Mesendoderm (in vitro differentiated cells): ENCODE measurements at regions not wholly inside any gene's neighbourhood (a gene's known extent, or its start where the extent isn't known, plus 50 kb on each side); places are given as distances from the start of the nearest gene placed in this dataset.

ENCODE experiments used
- DNase-seq: peaks from one replicate; pipeline ENCODE4 v3.0.0; 2013
- H2AK5ac ChIP-seq: 2 replicates; pipeline ENCODE4 v1.6.1; 2013; ENCODE audit warnings: low read length, inconsistent platforms
- H2BK120ac ChIP-seq: 2 replicates; pipeline ENCODE4 v1.6.1; 2013; ENCODE audit warnings: low read depth, mild to moderate bottlenecking, low read length, moderate library complexity, mixed read lengths
- H2BK15ac ChIP-seq: replicated peaks from 2 replicates; pipeline ENCODE4 v1.6.1; 2013; ENCODE audit warnings: low read depth, mild to moderate bottlenecking, moderate library complexity
- H2BK5ac ChIP-seq: 2 replicates; pipeline ENCODE4 v1.6.1; 2013; ENCODE audit warnings: low read length, inconsistent platforms
- H3K18ac ChIP-seq: 2 replicates; pipeline ENCODE4 v1.6.1; 2013; ENCODE audit warnings: mild to moderate bottlenecking, low read length, mixed read lengths
- H3K23ac ChIP-seq: one replicate; pipeline ENCODE4 v1.6.1; 2013; ENCODE audit warnings: low read length
- H3K27ac ChIP-seq: 2 replicates; pipeline ENCODE4 v1.5.1; 2013; ENCODE audit warnings: low read depth, mild to moderate bottlenecking, inconsistent platforms, low read length, moderate library complexity
- H3K27me3 ChIP-seq: 2 replicates; pipeline ENCODE4 v1.6.1; 2013; ENCODE audit warnings: low read length, control low read depth, mild to moderate bottlenecking, inconsistent platforms; ENCODE audit not compliant: insufficient read depth, poor library complexity
- H3K36me3 ChIP-seq: 2 replicates; pipeline ENCODE4 v1.6.1; 2013; ENCODE audit warnings: low read length, inconsistent platforms; ENCODE audit not compliant: control insufficient read depth, insufficient read depth
- H3K4ac ChIP-seq: one replicate; pipeline ENCODE4 v1.6.1; 2013; ENCODE audit warnings: low read depth, mild to moderate bottlenecking, low read length, moderate library complexity
- H3K4me1 ChIP-seq: 2 replicates; pipeline ENCODE4 v1.6.1; 2013; ENCODE audit warnings: low read depth, low read length, inconsistent platforms; ENCODE audit not compliant: control insufficient read depth
- H3K4me2 ChIP-seq: 2 replicates; pipeline ENCODE4 v1.6.1; 2013; ENCODE audit warnings: low read length
- H3K4me3 ChIP-seq: 2 replicates; pipeline ENCODE4 v1.5.1; 2013; ENCODE audit warnings: mild to moderate bottlenecking, low read length
- H3K56ac ChIP-seq: one replicate; pipeline ENCODE4 v1.6.1; 2013; ENCODE audit warnings: low read length
- H3K79me1 ChIP-seq: 2 replicates; pipeline ENCODE4 v1.6.1; 2013; ENCODE audit warnings: low read length, inconsistent platforms
- H3K79me2 ChIP-seq: 2 replicates; pipeline ENCODE4 v1.6.1; 2013; ENCODE audit warnings: mild to moderate bottlenecking, low read length; ENCODE audit not compliant: control insufficient read depth, insufficient read depth
- H3K9ac ChIP-seq: 2 replicates; pipeline ENCODE4 v1.6.1; 2013; ENCODE audit warnings: low read length, inconsistent platforms
- H4K5ac ChIP-seq: one replicate; pipeline ENCODE4 v1.6.1; 2013; ENCODE audit warnings: low read length
- H4K8ac ChIP-seq: one replicate; pipeline ENCODE4 v1.6.1; 2013; ENCODE audit warnings: low read depth, mild to moderate bottlenecking, control low read depth, low read length, moderate library complexity
- WGBS: extraction: QIAGEN DNeasy Blood & Tissue Kit; methylation state at CpG from one replicate; pipeline ENCODE4 v1.1.7; 2013; ENCODE audit warnings: low lambda C conversion rate, missing lambda C conversion rate; ENCODE audit not compliant: insufficient coverage; ENCODE audit errors: extremely low coverage; 5-methylcytosine and 5-hydroxymethylcytosine counted together

DNA sequence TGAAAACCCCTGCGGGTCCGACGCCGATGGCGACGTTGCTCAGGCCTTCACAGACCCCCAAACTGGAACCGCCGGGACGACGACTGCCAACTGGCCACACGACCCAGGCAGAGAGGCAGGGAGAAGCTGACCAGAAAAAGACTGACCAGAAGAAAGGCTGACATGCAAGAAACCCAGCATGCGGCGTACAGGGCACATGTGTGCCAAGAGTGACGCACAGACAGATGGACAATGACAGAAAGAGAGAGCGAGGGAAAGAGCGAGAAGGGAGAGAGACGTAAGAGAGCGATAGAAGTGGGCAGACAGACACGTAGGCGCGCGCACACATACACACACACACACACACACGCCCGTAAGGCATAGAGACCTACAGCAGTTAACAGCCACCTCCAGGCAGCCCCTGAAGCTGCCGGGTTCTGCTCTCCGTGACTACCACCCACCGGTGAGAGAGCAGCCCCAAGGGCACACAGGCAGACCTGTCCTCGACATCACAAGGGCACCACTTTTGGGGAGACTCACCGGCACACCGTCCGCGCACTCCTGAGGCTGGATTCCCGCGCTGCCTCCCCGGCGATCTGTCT is 67.2 kb upstream of the ZNF527 start:
- Histone ChIP-seq H3K36me3 (no peaks in the 10 kb centered on the region), H3K4me2 (peak overlapping the region; percentile 29), H3K9ac (peak overlapping the region; percentile 67), H3K79me2 (no peaks in the 10 kb centered on the region), H2BK15ac (no peak overlapping the region), H2BK5ac (no peak overlapping the region), H2BK120ac (no peak overlapping the region), H3K4ac (no peak overlapping the region), H2AK5ac (no peak overlapping the region), H3K18ac (no peak overlapping the region), H3K79me1 (no peaks in the 10 kb centered on the region), H3K4me1 (no peaks in the 10 kb centered on the region), H3K56ac (peak overlapping the region; percentile 71), H3K27me3 (no peaks in the 10 kb centered on the region), H4K8ac (no peak overlapping the region), H3K4me3 (peak overlapping the region; percentile 58), H3K23ac (no peak overlapping the region), H3K27ac (no peak overlapping the region), H4K5ac (no peak overlapping the region)
- peak; percentile 52 for DNase-seq
- no CpG with 5 or more reads among the region's 36 CpGs for WGBS

DNA sequence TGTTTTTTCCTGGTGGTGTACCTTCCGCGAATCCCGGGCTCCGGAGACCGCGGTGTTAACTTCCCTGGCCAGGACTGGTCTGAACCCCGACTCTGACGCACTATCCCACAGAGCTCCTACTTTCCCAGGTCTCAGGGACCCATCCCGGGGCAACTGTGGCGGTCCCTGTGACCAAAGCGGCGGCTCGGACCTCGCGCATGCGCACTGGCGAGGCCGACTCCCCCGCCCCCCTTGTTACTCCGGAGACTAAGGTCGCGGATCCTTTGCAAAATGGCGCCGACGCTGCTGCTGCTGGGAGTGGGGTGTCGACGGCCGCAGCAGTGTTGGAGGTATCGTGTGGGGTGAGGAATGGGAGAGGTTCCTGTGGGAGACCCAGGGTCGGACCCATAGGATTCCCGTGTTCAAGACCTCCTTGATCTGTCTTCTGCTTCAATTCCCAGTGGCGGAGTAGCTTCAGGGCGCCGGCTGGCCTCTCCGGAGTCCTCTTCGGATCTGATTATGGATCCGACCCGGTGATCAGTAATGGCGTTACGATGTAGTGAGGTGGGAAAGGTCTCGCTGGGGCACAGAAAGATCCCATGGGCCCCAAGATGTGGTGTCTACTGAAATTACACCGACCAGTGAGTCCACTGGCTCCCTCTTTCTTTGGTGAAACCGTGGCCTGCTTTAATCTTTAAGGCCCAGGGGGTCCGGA is 66.6 kb upstream of the ZNF527 start:
- Histone ChIP-seq H3K27ac (no peak overlapping the region), H3K27me3 (no peaks in the 10 kb centered on the region), H3K18ac (no peak overlapping the region), H2BK5ac (no peak overlapping the region), H2AK5ac (no peak overlapping the region), H3K36me3 (no peaks in the 10 kb centered on the region), H2BK120ac (no peak overlapping the region), H3K4ac (no peak overlapping the region), H3K79me2 (no peaks in the 10 kb centered on the region), H3K79me1 (no peaks in the 10 kb centered on the region), H3K4me2 (peak overlapping the region; percentile 29), H3K4me1 (no peaks in the 10 kb centered on the region), H4K5ac (no peak overlapping the region), H4K8ac (no peak overlapping the region), H3K56ac (peak overlapping the region; percentile 71), H3K4me3 (peak overlapping the region; percentile 58), H3K9ac (peak overlapping the region; percentile 67), H2BK15ac (no peak overlapping the region), H3K23ac (no peak overlapping the region)
- no CpG with 5 or more reads among the region's 44 CpGs for WGBS
- DNase-seq, result peak; percentile 78

DNA sequence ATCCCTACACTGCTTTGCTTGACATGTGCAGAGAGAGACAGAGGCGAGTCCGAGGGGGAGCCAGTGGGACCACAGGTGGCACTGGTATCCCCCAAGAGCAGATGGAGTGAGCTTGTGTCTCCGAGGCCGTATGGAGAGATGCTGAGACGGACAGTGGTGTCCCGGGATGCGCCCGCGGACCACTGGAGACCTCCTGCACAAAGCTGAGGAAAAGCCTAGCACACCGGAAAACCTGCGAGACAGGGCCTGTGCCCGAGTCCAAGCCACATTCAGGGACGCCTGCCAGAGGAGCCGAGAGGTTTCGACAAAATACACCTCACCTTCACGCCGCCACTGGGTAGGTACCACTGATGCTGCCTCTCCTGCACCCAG is 66.0 kb upstream of the ZNF527 start:
- no peak overlapping the region for H3K56ac ChIP-seq
- no peak overlapping the region for H3K23ac ChIP-seq
- H3K4me2 ChIP-seq, result no peak overlapping the region
- no peak for DNase-seq
- H3K27me3 ChIP-seq, result no peaks in the 10 kb centered on the region
- no peaks in the 10 kb centered on the region for H3K4me1 ChIP-seq
- no peak overlapping the region for H3K27ac ChIP-seq
- no peak overlapping the region for H4K8ac ChIP-seq
- no peak overlapping the region for H3K18ac ChIP-seq
- no peak overlapping the region for H2BK5ac ChIP-seq
- no peak overlapping the region for H2AK5ac ChIP-seq
- no CpG with 5 or more reads among the region's 17 CpGs for WGBS
- no peak overlapping the region for H3K4me3 ChIP-seq
- no peaks in the 10 kb centered on the region for H3K36me3 ChIP-seq
- no peak overlapping the region for H4K5ac ChIP-seq
- no peak overlapping the region for H2BK15ac ChIP-seq
- H2BK120ac ChIP-seq, result no peak overlapping the region
- no peak overlapping the region for H3K4ac ChIP-seq
- no peak overlapping the region for H3K9ac ChIP-seq
- H3K79me2 ChIP-seq, result no peaks in the 10 kb centered on the region
- H3K79me1 ChIP-seq, result no peaks in the 10 kb centered on the region

DNA sequence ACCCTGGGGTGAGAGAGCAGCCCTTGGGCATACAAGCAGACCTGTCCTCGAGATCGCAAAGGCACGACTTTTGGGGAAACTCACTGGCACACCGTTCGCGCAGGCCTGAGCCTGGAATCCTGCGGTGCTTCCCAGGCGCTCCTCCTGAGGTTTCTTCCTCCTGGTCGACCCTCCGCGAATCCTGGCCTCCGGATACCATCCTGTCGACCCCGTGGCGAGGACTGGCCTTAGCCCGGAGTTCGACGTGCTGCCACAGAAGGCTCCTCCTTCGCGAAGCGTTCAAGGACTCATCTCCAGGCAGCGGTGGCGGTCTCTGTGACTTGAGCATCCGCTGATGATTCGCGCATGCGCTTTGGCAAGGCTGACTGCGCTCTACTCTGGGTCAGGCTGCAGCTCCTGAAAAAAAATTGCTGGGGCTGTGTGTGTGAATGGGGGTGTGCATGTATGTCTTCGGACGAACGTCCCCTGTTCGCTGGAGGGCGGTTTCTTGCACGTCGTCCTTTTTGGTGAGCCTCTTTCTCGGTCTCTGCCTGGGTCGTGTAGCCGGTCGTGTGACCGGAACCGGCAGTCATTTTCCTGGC is 64.4 kb upstream of the ZNF527 start:
- Histone ChIP-seq H3K36me3 (no peaks in the 10 kb centered on the region), H3K79me2 (no peaks in the 10 kb centered on the region), H3K4me1 (no peaks in the 10 kb centered on the region), H3K4me2 (no peak overlapping the region), H2BK120ac (no peak overlapping the region), H3K79me1 (no peaks in the 10 kb centered on the region), H3K9ac (no peak overlapping the region), H2BK15ac (no peak overlapping the region), H2BK5ac (no peak overlapping the region), H3K4me3 (no peak overlapping the region), H3K27me3 (no peaks in the 10 kb centered on the region), H3K27ac (no peak overlapping the region), H2AK5ac (no peak overlapping the region), H3K23ac (no peak overlapping the region), H4K5ac (no peak overlapping the region), H3K4ac (no peak overlapping the region), H3K18ac (no peak overlapping the region), H4K8ac (no peak overlapping the region), H3K56ac (no peak overlapping the region)
- DNase-seq, result no peak
- WGBS, result no CpG with 5 or more reads among the region's 41 CpGs

DNA sequence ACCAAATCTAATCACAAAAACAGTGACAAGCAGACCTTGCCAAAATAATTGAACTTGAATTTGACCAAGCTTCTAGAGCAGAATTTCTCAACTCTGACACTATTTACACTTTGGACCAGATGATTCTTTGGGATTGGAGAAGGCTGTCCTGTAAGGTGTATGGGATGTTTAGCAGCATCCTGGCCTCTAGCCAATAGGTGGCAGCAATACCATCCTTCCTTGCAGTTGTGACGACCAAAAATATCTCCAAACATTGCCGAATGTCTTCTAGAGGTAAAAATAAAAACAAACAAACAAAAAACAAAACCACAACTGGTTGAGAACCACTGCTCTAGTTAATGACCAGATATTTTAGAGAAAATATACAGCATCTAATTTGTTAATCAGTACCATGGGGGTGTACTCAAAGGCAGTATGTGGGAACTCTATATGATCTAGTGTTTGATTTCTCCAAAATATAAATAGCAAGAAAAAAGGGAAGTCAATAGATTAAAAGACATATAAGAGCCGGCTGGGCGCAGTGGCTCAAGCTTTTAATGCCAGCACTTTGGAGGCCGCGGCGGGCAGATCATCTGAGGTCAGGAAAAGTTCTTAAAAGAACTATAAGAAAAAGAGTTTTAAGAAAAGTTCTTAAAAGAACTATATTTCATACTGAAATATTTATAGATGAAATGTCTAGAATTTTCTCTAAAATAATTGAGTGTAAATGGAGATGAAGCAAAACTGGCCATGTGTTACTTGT is 60.9 kb upstream of the ZNF527 start:
- Histone ChIP-seq H3K27me3 (no peaks in the 10 kb centered on the region), H3K79me2 (no peaks in the 10 kb centered on the region), H3K56ac (no peak overlapping the region), H4K5ac (no peak overlapping the region), H3K79me1 (no peaks in the 10 kb centered on the region), H3K9ac (no peak overlapping the region), H3K4me1 (no peaks in the 10 kb centered on the region), H2AK5ac (no peak overlapping the region), H2BK15ac (no peak overlapping the region), H4K8ac (no peak overlapping the region), H2BK5ac (no peak overlapping the region), H3K36me3 (no peaks in the 10 kb centered on the region), H3K23ac (no peak overlapping the region), H2BK120ac (no peak overlapping the region), H3K4me2 (no peak overlapping the region), H3K27ac (no peak overlapping the region), H3K18ac (no peak overlapping the region), H3K4me3 (no peak overlapping the region), H3K4ac (no peak overlapping the region)
- DNase-seq, result peak; percentile 45
- no CpG with 5 or more reads among the region's 7 CpGs for WGBS
